ENCODE measurements at regions not wholly inside any gene's neighbourhood (a gene's known extent, or its start where the extent isn't known, plus 50 kb on each side); places are given as distances from the start of the nearest gene placed in this dataset.

- ATAC-seq (ENCODE audit: low read depth): no peak
- H3K4me1 Mint-ChIP-seq: no peaks in the 10 kb centered on the region
- CTCF ChIA-PET: no interaction called here
Measured at GRCh38 chr20:24135781-24136180, 147.2 kb upstream of the GGTLC1 start.

GRCh38 chr20:24134930-24135329 lies 146.4 kb upstream of the GGTLC1 start:
- intact Hi-C loops (cut with micrococcal nuclease): no loop called here
- POLR2A ChIA-PET: no interaction called here

More at GRCh38 chr20:24135781-24136180, 147.2 kb upstream of the GGTLC1 start:
- Histone ChIP-seq H3K36me3 (replicated peaks in 1 of 2; ENCODE audit: control extremely low read depth in 1 of 2, control insufficient read depth in 1 of 2, extremely low read depth in 1 of 2, insufficient read depth in 2 of 2, low read length in 1 of 2) (no peaks in the 10 kb centered on the region), H3K9ac (ENCODE audit: low read length) (no peak overlapping the region), H4K20me1 (ENCODE audit: control insufficient read depth, insufficient read depth, low read length, poor library complexity, severe bottlenecking) (no peaks in the 10 kb centered on the region), H3K27ac (ENCODE audit: low read length in 2 of 2) (no peak overlapping the region), H3K9me3 (ENCODE audit: control extremely low read depth in 1 of 3, control insufficient read depth in 2 of 3, insufficient read depth in 1 of 3, low read length in 2 of 3) (peaks cover 0 to 10% (median 0%) of the 10 kb centered on the region in 3 donors), H3K4me3 (ENCODE audit: control extremely low read depth in 1 of 5, extremely low read depth in 1 of 5, insufficient read depth in 1 of 5, low read depth in 2 of 5, low read length in 4 of 5) (no peak overlapping the region), H3K27me3 (replicated peaks in 1 of 4; ENCODE audit: control extremely low read depth in 1 of 4, control insufficient read depth in 3 of 4, insufficient read depth in 4 of 4, low read length in 3 of 4) (no peaks in the 10 kb centered on the region), H3K4me1 (ENCODE audit: control insufficient read depth in 2 of 2, insufficient read depth in 2 of 2, low read length in 2 of 2) (no peaks in the 10 kb centered on the region), H3K79me2 (ENCODE audit: control insufficient read depth, insufficient read depth, low read length) (no peaks in the 10 kb centered on the region), H3K4me2 (replicated peaks; ENCODE audit: low read depth, low read length, poor library complexity, severe bottlenecking) (no peak overlapping the region), H2AFZ (ENCODE audit: insufficient read depth, low read depth, low read length, poor library complexity, severe bottlenecking) (no peak overlapping the region)
- POLR2A ChIA-PET: no interaction called here
- Mint-ChIP-seq H3K4me3 (no peak overlapping the region), H3K27ac (no peak overlapping the region), H3K27me3 (peaks cover 10% of the 10 kb centered on the region), H3K9me3 (ENCODE audit: insufficient read depth) (no peaks in the 10 kb centered on the region)
- TF ChIP-seq EZH2 (IDR thresholded peaks at IDR 0.05; ENCODE audit: borderline replicate concordance, insufficient read depth, low read depth, low read length, poor library complexity, severe bottlenecking): no peak
- no peak for TF ChIP-seq CTCF (IDR thresholded peaks at IDR 0.05)
- DNase-seq: no peak
- 89% methylated on average over 10 of the region's 12 CpGs for WGBS (ENCODE audit: insufficient coverage)
- intact Hi-C loops (cut with micrococcal nuclease): no loop called here

More at GRCh38 chr20:24134930-24135329, 146.4 kb upstream of the GGTLC1 start:
- Histone ChIP-seq H3K79me2 (ENCODE audit: control insufficient read depth, insufficient read depth, low read length) (no peaks in the 10 kb centered on the region), H3K9me3 (ENCODE audit: control extremely low read depth in 1 of 3, control insufficient read depth in 2 of 3, insufficient read depth in 1 of 3, low read length in 2 of 3) (peaks cover 0 to 7% (median 0%) of the 10 kb centered on the region in 3 donors), H3K4me3 (ENCODE audit: control extremely low read depth in 1 of 5, extremely low read depth in 1 of 5, insufficient read depth in 1 of 5, low read depth in 2 of 5, low read length in 4 of 5) (no peak overlapping the region), H2AFZ (ENCODE audit: insufficient read depth, low read depth, low read length, poor library complexity, severe bottlenecking) (no peak overlapping the region), H3K4me2 (replicated peaks; ENCODE audit: low read depth, low read length, poor library complexity, severe bottlenecking) (no peak overlapping the region), H4K20me1 (ENCODE audit: control insufficient read depth, insufficient read depth, low read length, poor library complexity, severe bottlenecking) (no peaks in the 10 kb centered on the region), H3K27ac (ENCODE audit: low read length in 2 of 2) (no peak overlapping the region), H3K36me3 (replicated peaks in 1 of 2; ENCODE audit: control extremely low read depth in 1 of 2, control insufficient read depth in 1 of 2, extremely low read depth in 1 of 2, insufficient read depth in 2 of 2, low read length in 1 of 2) (no peaks in the 10 kb centered on the region), H3K9ac (ENCODE audit: low read length) (no peak overlapping the region), H3K4me1 (ENCODE audit: control insufficient read depth in 2 of 2, insufficient read depth in 2 of 2, low read length in 2 of 2) (no peaks in the 10 kb centered on the region), H3K27me3 (replicated peaks in 1 of 4; ENCODE audit: control extremely low read depth in 1 of 4, control insufficient read depth in 3 of 4, insufficient read depth in 4 of 4, low read length in 3 of 4) (no peaks in the 10 kb centered on the region)
- H3K27ac Mint-ChIP-seq: no peak overlapping the region
- H3K27me3 Mint-ChIP-seq: peaks cover 10% of the 10 kb centered on the region
- TF ChIP-seq CTCF (IDR thresholded peaks at IDR 0.05) (no peak), EZH2 (IDR thresholded peaks at IDR 0.05; ENCODE audit: borderline replicate concordance, insufficient read depth, low read depth, low read length, poor library complexity, severe bottlenecking) (no peak)
- no peaks in the 10 kb centered on the region for H3K9me3 Mint-ChIP-seq (ENCODE audit: insufficient read depth)
- no peaks in the 10 kb centered on the region for H3K4me1 Mint-ChIP-seq
- CTCF ChIA-PET: interaction anchor here (0.5 kb wide), 1 partner anchor 1270 kb away, joined by 4 read pairs; no protein-coding TSS in a partner anchor
- no peak overlapping the region for H3K4me3 Mint-ChIP-seq
- ATAC-seq (ENCODE audit: low read depth) (no peak), DNase-seq (no peak)
- WGBS (ENCODE audit: insufficient coverage): 93% methylated on average over 16 of the region's 22 CpGs
